Activated T-helper 2 cell treated with anti-CD3 and anti-CD28 coated beads, Interferon-gamma antibody, Interleukin-2, Interleukin-4, amounts not matched to agents 10 μg/mL and 5 μg/mL and 100 μg/mL, durations not matched to agents 14 hours and 24 hours and 36 hours (primary cell): ENCODE measurements at regions not wholly inside any gene's neighbourhood (a gene's known extent, or its start where the extent isn't known, plus 50 kb on each side); places are given as distances from the start of the nearest gene placed in this dataset.

ENCODE experiments used
- DNase-seq: peaks from one replicate; pipeline ENCODE4 v3.0.0; 2021; ENCODE audit warnings: low spot score
- H3K27ac Mint-ChIP-seq: one replicate; pipeline ENCODE4 v1.8.0; 2021; ENCODE audit warnings: mixed read lengths
- H3K27me3 Mint-ChIP-seq: one replicate; pipeline ENCODE4 v1.8.0; 2021; ENCODE audit warnings: low read depth, mixed read lengths
- H3K36me3 Mint-ChIP-seq: one replicate; pipeline ENCODE4 v1.8.0; 2021; ENCODE audit warnings: low read depth, mixed read lengths
- H3K4me1 Mint-ChIP-seq: one replicate; pipeline ENCODE4 v1.8.0; 2021; ENCODE audit warnings: low read depth, mixed read lengths
- H3K4me3 Mint-ChIP-seq: one replicate; pipeline ENCODE4 v1.8.0; 2021; ENCODE audit warnings: low read depth, mild to moderate bottlenecking, moderate library complexity, mixed read lengths
- H3K9me3 Mint-ChIP-seq: one replicate; pipeline ENCODE4 v1.8.0; 2021; ENCODE audit warnings: mixed read lengths
- intact Hi-C: fragments of 100-400 bp; cut with micrococcal nuclease; formaldehyde crosslinking; loops from one replicate; pipeline ENCODE4 v1.15.1; 2023

GRCh38 chr1:38275960-38276359, 229.4 kb upstream of the POU3F1 start:
- Mint-ChIP-seq H3K4me1 (no peaks in the 10 kb centered on the region), H3K9me3 (peaks cover 17% of the 10 kb centered on the region), H3K27ac (no peak overlapping the region), H3K36me3 (peaks cover 2% of the 10 kb centered on the region), H3K4me3 (no peak overlapping the region), H3K27me3 (peaks cover 3% of the 10 kb centered on the region)
- DNase-seq, result no peak
- intact Hi-C loops, result no loop called here

- intact Hi-C loops, result no loop called here
- H3K27ac Mint-ChIP-seq, result no peak overlapping the region
- no peaks in the 10 kb centered on the region for H3K4me1 Mint-ChIP-seq
- no peak overlapping the region for H3K4me3 Mint-ChIP-seq
- peaks cover 6% of the 10 kb centered on the region for H3K27me3 Mint-ChIP-seq
- no peak for DNase-seq
- H3K36me3 Mint-ChIP-seq, result peaks cover 2% of the 10 kb centered on the region
- peaks cover 17% of the 10 kb centered on the region for H3K9me3 Mint-ChIP-seq
Observed at GRCh38 chr1:38274974-38275373, 228.4 kb upstream of the POU3F1 start.

- peaks cover under 1% of the 10 kb centered on the region for H3K9me3 Mint-ChIP-seq
- H3K4me3 Mint-ChIP-seq, result no peak overlapping the region
- DNase-seq, result no peak
- H3K36me3 Mint-ChIP-seq, result no peaks in the 10 kb centered on the region
- H3K4me1 Mint-ChIP-seq, result no peaks in the 10 kb centered on the region
- no peak overlapping the region for H3K27ac Mint-ChIP-seq
- peaks cover 7% of the 10 kb centered on the region for H3K27me3 Mint-ChIP-seq
- intact Hi-C loops, result no loop called here
Observed at GRCh38 chr1:38273196-38273804, 226.7 kb upstream of the POU3F1 start.

GRCh38 chr1:38272515-38272914, 225.9 kb upstream of the POU3F1 start:
- Mint-ChIP-seq H3K27me3 (peaks cover 7% of the 10 kb centered on the region), H3K4me3 (no peak overlapping the region), H3K9me3 (no peaks in the 10 kb centered on the region), H3K27ac (no peak overlapping the region), H3K4me1 (no peaks in the 10 kb centered on the region), H3K36me3 (no peaks in the 10 kb centered on the region)
- no peak for DNase-seq
- intact Hi-C loops, result no loop called here

- no peaks in the 10 kb centered on the region for H3K36me3 Mint-ChIP-seq
- no peaks in the 10 kb centered on the region for H3K9me3 Mint-ChIP-seq
- no peak for DNase-seq
- peaks cover 7% of the 10 kb centered on the region for H3K27me3 Mint-ChIP-seq
- intact Hi-C loops, result no loop called here
- H3K4me1 Mint-ChIP-seq, result no peaks in the 10 kb centered on the region
- no peak overlapping the region for H3K27ac Mint-ChIP-seq
- no peak overlapping the region for H3K4me3 Mint-ChIP-seq
Observed at GRCh38 chr1:38270849-38271633, 224.4 kb upstream of the POU3F1 start.

- no peaks in the 10 kb centered on the region for H3K36me3 Mint-ChIP-seq
- H3K27me3 Mint-ChIP-seq, result peaks cover 7% of the 10 kb centered on the region
- DNase-seq, result no peak
- H3K4me3 Mint-ChIP-seq, result no peak overlapping the region
- no peak overlapping the region for H3K27ac Mint-ChIP-seq
- intact Hi-C loops, result no loop called here
- H3K4me1 Mint-ChIP-seq, result no peaks in the 10 kb centered on the region
- H3K9me3 Mint-ChIP-seq, result no peaks in the 10 kb centered on the region
Observed at GRCh38 chr1:38269923-38270848, 223.6 kb upstream of the POU3F1 start.

GRCh38 chr1:38268226-38268625, 221.6 kb upstream of the POU3F1 start:
- Mint-ChIP-seq H3K27me3 (peaks cover 4% of the 10 kb centered on the region), H3K4me1 (no peaks in the 10 kb centered on the region), H3K9me3 (no peaks in the 10 kb centered on the region), H3K4me3 (no peak overlapping the region), H3K27ac (no peak overlapping the region), H3K36me3 (no peaks in the 10 kb centered on the region)
- intact Hi-C loops, result no loop called here
- DNase-seq, result no peak

GRCh38 chr1:38267037-38268036, 220.7 kb upstream of the POU3F1 start:
- no peak overlapping the region for H3K27ac Mint-ChIP-seq
- intact Hi-C loops, result no loop called here
- no peaks in the 10 kb centered on the region for H3K4me1 Mint-ChIP-seq
- H3K9me3 Mint-ChIP-seq, result no peaks in the 10 kb centered on the region
- H3K4me3 Mint-ChIP-seq, result no peak overlapping the region
- H3K27me3 Mint-ChIP-seq, result peaks cover 4% of the 10 kb centered on the region
- DNase-seq, result no peak
- H3K36me3 Mint-ChIP-seq, result no peaks in the 10 kb centered on the region

GRCh38 chr1:38266197-38266520, 219.6 kb upstream of the POU3F1 start:
- H3K9me3 Mint-ChIP-seq, result no peaks in the 10 kb centered on the region
- H3K4me1 Mint-ChIP-seq, result no peaks in the 10 kb centered on the region
- intact Hi-C loops, result no loop called here
- peaks cover 4% of the 10 kb centered on the region for H3K27me3 Mint-ChIP-seq
- H3K27ac Mint-ChIP-seq, result no peak overlapping the region
- no peaks in the 10 kb centered on the region for H3K36me3 Mint-ChIP-seq
- H3K4me3 Mint-ChIP-seq, result no peak overlapping the region
- no peak for DNase-seq

- Mint-ChIP-seq H3K4me1 (no peaks in the 10 kb centered on the region), H3K9me3 (no peaks in the 10 kb centered on the region), H3K27me3 (peaks cover 6% of the 10 kb centered on the region), H3K27ac (no peak overlapping the region), H3K4me3 (no peak overlapping the region), H3K36me3 (no peaks in the 10 kb centered on the region)
- intact Hi-C loops, result no loop called here
- no peak for DNase-seq
Observed at GRCh38 chr1:38265293-38266196, 219.0 kb upstream of the POU3F1 start.

- H3K27ac Mint-ChIP-seq, result no peak overlapping the region
- H3K9me3 Mint-ChIP-seq, result no peaks in the 10 kb centered on the region
- intact Hi-C loops, result no loop called here
- no peak overlapping the region for H3K4me3 Mint-ChIP-seq
- no peak for DNase-seq
- H3K36me3 Mint-ChIP-seq, result no peaks in the 10 kb centered on the region
- H3K4me1 Mint-ChIP-seq, result no peaks in the 10 kb centered on the region
- peaks cover 3% of the 10 kb centered on the region for H3K27me3 Mint-ChIP-seq
Observed at GRCh38 chr1:38263438-38263837, 216.8 kb upstream of the POU3F1 start.
